Activated T-helper 2 cell treated with anti-CD3 and anti-CD28 coated beads, Interferon-gamma antibody, Interleukin-2, Interleukin-4, amounts not matched to agents 10 μg/mL and 5 μg/mL and 100 μg/mL, durations not matched to agents 14 hours and 24 hours and 36 hours (primary cell): ENCODE measurements at regions not wholly inside any gene's neighbourhood (a gene's known extent, or its start where the extent isn't known, plus 50 kb on each side); places are given as distances from the start of the nearest gene placed in this dataset.
"Not testable (repeated sequence)": the region's sequence is repeated elsewhere in the genome, so short reads cannot be mapped to it uniquely, and the experiment has no call there.

Experiments used
- DNase-seq: peaks from one replicate; pipeline ENCODE4 v3.0.0; 2021; ENCODE audit warnings: low spot score
- H3K27ac Mint-ChIP-seq: one replicate; pipeline ENCODE4 v1.8.0; 2021; ENCODE audit warnings: mixed read lengths
- H3K27me3 Mint-ChIP-seq: one replicate; pipeline ENCODE4 v1.8.0; 2021; ENCODE audit warnings: low read depth, mixed read lengths
- H3K36me3 Mint-ChIP-seq: one replicate; pipeline ENCODE4 v1.8.0; 2021; ENCODE audit warnings: low read depth, mixed read lengths
- H3K4me1 Mint-ChIP-seq: one replicate; pipeline ENCODE4 v1.8.0; 2021; ENCODE audit warnings: low read depth, mixed read lengths
- H3K4me3 Mint-ChIP-seq: one replicate; pipeline ENCODE4 v1.8.0; 2021; ENCODE audit warnings: low read depth, mild to moderate bottlenecking, moderate library complexity, mixed read lengths
- H3K9me3 Mint-ChIP-seq: one replicate; pipeline ENCODE4 v1.8.0; 2021; ENCODE audit warnings: mixed read lengths
- intact Hi-C: fragments of 100-400 bp; cut with micrococcal nuclease; formaldehyde crosslinking; loops from one replicate; pipeline ENCODE4 v1.15.1; 2023

DNA sequence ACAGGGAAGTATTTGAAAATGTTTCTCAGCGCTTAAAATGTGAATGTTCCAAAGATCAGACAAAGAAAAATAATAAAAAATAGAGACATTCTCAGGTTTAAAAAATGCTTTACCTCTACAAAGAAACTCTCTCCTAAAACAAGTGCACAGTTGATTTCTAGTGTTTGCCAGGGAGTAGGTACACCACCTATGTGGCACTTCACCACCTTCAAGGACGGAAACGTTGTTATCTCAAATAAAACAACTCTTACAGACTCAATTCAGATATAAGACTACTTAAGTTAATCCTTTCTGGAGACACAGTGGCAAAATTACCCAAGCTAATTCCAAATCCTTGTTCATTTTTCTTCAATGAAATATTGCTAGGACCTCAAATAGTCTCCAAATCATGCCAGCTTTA, 286.4 kb upstream of the ISL1 start:
- Mint-ChIP-seq H3K4me1 (no peaks in the 10 kb centered on the region), H3K27ac (no peak overlapping the region), H3K9me3 (peaks cover 7% of the 10 kb centered on the region), H3K36me3 (no peaks in the 10 kb centered on the region), H3K4me3 (no peak overlapping the region), H3K27me3 (no peaks in the 10 kb centered on the region)
- DNase-seq = no peak
- intact Hi-C loops = no loop called here

DNA sequence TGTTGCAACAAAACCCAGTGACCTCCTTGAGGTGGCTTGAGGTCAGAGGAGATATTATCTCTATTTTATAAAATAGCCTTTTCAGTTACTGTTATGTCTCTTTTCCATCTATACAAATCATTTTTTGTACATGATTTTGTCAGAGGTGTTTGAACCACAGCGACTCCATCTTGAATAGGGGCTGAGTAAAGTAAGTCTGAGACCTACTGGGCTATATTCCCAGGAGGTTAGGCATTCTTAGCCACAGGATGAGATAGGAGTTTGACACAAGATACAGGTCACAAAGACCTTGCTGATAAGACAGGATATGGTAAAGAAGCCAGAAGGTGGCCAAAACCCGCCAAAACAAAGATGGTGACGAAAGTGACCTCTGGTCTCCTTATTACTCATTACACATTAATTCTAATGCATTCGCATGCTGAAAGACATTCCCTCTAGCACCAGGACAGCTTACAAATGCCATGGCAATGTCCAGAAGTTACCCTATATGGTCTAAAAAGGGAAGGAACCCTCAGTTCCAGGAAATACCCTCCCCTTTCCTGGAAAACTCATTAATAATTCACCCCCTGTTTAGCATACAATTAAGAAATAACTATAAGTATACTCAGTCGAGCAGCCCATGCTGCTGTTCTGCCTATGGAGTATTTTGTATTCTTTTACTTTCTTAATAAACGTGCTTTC, 283.9 kb upstream of the ISL1 start:
- Mint-ChIP-seq H3K27ac (no peak overlapping the region), H3K36me3 (no peaks in the 10 kb centered on the region), H3K4me1 (no peaks in the 10 kb centered on the region), H3K9me3 (peaks cover 7% of the 10 kb centered on the region), H3K27me3 (no peaks in the 10 kb centered on the region), H3K4me3 (no peak overlapping the region)
- DNase-seq = no peak
- intact Hi-C loops = no loop called here

DNA sequence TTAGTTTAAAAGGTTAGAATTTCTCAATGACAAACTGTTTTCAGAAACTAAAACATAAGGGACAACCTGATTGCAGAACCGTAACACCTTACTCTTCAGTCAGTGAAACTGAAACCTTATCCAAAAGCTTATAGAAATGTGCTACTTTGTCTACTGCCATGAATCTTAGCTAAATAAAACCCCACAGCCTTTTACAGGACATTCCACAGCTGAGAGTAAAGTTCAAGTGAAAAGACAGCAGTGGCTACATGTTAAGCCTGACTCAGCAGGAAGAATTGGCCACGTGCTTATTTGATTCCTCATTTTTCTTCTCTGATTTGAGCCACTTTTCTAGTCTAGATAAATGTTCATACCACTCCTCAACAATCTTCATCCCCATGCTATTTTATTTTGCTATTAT, 278.7 kb upstream of the ISL1 start:
- no peak for DNase-seq
- no peaks in the 10 kb centered on the region for H3K4me1 Mint-ChIP-seq
- no peak overlapping the region for H3K4me3 Mint-ChIP-seq
- H3K36me3 Mint-ChIP-seq = no peaks in the 10 kb centered on the region
- intact Hi-C loops = no loop called here
- no peaks in the 10 kb centered on the region for H3K27me3 Mint-ChIP-seq
- H3K27ac Mint-ChIP-seq = no peak overlapping the region
- H3K9me3 Mint-ChIP-seq = peaks cover 7% of the 10 kb centered on the region

DNA sequence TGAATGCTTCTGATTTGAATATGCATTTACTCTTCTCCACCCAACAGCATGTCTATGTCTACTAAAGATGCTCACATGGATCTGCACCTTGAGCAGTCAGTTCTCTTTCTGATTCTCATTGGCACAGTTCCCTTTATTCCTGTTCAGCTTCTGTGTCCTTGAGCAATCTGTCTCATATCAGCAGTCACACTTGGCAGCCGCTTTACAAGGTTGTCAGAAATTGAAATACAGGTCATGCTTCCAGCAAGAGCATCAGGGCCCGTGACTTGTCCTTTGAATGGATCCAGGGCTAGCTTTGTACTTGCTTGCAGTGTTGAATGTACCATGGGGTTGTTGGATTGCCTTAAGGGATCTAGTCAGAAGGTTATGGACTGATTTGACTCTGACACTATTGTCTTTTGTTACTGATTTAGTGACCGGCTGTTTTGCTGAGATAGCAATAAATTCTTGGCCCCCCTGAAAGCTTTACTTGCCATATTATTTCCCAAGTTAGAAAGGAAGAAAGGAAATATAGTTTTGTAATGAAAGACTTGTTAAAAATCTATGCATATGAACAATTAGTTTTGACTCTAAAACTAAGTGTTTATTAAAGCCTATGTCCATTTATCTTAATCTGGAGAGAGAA, 273.4 kb upstream of the ISL1 start:
- Mint-ChIP-seq H3K9me3 (peaks cover 5% of the 10 kb centered on the region), H3K4me1 (no peaks in the 10 kb centered on the region), H3K36me3 (no peaks in the 10 kb centered on the region), H3K27ac (no peak overlapping the region), H3K27me3 (no peaks in the 10 kb centered on the region), H3K4me3 (no peak overlapping the region)
- no peak for DNase-seq
- intact Hi-C loops = no loop called here

DNA sequence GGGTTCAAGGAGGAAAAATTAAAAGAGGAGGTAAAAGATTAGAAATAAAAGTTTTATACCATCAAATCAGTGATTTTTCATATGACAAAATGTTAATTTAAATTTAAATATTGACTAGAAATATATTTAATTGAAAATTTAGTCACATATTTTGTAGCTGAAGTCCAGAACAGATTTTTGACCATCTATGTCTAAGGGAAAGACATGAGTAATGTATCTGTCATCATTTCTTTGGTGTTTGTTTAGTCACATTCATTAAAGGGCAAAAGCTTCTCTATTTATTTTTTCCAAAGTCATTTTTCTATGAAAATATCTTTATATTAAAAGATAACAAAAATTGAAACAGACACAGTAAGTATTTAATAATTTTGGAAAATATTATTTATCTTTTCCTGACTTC, 252.0 kb upstream of the ISL1 start:
- intact Hi-C loops = no loop called here
- H3K36me3 Mint-ChIP-seq = no peaks in the 10 kb centered on the region

DNA sequence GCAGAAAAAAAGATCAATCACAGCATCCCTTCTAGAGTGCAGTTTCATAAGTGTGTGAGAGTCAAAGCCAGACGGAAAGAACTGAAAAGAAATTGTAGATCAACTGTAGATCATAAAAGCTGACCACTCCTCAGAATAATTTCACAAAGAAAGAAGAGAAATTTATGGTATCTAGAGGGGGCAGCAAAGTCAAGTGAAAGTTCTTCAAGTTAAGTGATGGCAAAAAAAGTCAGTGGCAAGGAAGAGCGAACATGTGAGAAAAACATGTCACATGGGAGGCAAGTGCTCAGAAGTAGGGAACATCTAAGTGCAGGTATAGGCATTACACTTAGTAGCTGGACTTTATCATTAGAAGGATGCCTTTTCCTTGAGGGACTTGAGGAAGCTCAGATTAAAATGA, 245.1 kb upstream of the ISL1 start:
- Mint-ChIP-seq H3K9me3 (peaks cover 24% of the 10 kb centered on the region), H3K4me3 (no peak overlapping the region), H3K27me3 (no peaks in the 10 kb centered on the region), H3K4me1 (no peaks in the 10 kb centered on the region), H3K36me3 (no peaks in the 10 kb centered on the region), H3K27ac (no peak overlapping the region)
- DNase-seq = no peak
- intact Hi-C loops = no loop called here

More for the DNA sequence above, 252.0 kb upstream of the ISL1 start:
- H3K27ac Mint-ChIP-seq = no peak overlapping the region
- peaks cover 21% of the 10 kb centered on the region for H3K9me3 Mint-ChIP-seq
- H3K4me1 Mint-ChIP-seq = no peaks in the 10 kb centered on the region
- no peak for DNase-seq
- no peak overlapping the region for H3K4me3 Mint-ChIP-seq
- H3K27me3 Mint-ChIP-seq = no peaks in the 10 kb centered on the region

DNA sequence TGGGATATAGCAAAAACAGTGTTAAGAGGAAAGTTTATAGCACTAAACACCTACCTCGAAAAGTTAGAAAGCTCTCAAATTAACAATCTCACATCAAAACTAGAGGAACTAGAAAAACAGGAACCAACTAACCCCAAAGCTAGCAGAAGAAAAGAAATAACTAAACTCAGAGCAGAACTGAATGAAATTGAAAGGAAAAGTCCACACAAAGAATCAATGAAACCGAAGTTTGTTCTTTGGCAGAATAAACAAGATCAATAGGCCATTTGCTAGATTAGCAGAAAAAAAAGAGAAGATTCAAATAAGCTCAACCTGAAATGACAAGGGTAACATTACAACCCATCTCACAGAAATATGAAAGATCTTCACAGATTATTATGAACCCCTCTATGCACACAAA, 234.8 kb upstream of the ISL1 start:
- no peak for DNase-seq
- Mint-ChIP-seq H3K4me3 (no peak overlapping the region), H3K4me1 (no peaks in the 10 kb centered on the region), H3K27ac (no peak overlapping the region), H3K36me3 (no peaks in the 10 kb centered on the region), H3K9me3 (peaks cover 47% of the 10 kb centered on the region), H3K27me3 (no peaks in the 10 kb centered on the region)
- intact Hi-C loops = no loop called here

DNA sequence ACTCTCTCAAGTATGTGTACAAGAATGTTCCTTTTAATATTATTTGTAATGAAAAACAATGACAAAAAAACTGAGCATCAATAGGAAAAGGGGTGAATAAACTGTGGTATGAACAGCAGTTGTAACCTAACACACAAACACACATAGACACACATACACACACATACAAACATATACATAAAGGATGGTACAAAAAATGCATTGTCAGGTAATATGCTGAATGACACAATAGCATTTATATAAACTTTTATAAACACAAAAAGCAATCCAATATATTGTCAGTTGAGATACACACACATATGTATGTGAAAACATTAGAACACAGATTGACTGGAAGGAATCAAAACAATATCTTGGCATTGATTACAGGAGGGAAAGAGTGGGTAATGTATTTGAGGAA, 227.0 kb upstream of the ISL1 start:
- Mint-ChIP-seq H3K27ac (no peak overlapping the region), H3K4me3 (no peak overlapping the region), H3K4me1 (no peaks in the 10 kb centered on the region), H3K9me3 (peaks cover 21% of the 10 kb centered on the region), H3K27me3 (no peaks in the 10 kb centered on the region), H3K36me3 (no peaks in the 10 kb centered on the region)
- DNase-seq = no peak
- intact Hi-C loops = no loop called here

DNA sequence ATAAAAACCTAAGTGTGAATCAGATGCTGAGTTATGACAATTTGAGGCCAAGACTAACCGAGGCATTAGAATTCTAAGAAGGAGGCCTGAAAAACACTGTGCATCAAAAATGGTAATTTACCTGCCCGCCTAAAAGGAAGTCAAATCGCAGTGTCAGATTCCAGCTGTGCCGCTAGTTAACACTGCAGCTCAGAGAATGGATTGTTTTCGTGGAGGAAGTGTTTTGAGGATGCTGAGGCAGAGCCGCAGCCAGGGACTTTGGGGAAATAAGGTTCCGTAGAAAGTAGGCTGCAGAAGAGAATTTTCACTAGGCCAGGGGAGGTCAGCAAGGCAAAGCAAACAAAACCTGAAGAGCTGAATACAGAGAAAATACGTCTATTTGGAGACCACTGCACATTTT, 226.4 kb upstream of the ISL1 start:
- H3K4me1 Mint-ChIP-seq = no peaks in the 10 kb centered on the region
- H3K9me3 Mint-ChIP-seq = peaks cover 21% of the 10 kb centered on the region
- no peak for DNase-seq
- intact Hi-C loops = no loop called here
- H3K27ac Mint-ChIP-seq = no peak overlapping the region
- H3K4me3 Mint-ChIP-seq = no peak overlapping the region
- H3K27me3 Mint-ChIP-seq = no peaks in the 10 kb centered on the region
- H3K36me3 Mint-ChIP-seq = no peaks in the 10 kb centered on the region

DNA sequence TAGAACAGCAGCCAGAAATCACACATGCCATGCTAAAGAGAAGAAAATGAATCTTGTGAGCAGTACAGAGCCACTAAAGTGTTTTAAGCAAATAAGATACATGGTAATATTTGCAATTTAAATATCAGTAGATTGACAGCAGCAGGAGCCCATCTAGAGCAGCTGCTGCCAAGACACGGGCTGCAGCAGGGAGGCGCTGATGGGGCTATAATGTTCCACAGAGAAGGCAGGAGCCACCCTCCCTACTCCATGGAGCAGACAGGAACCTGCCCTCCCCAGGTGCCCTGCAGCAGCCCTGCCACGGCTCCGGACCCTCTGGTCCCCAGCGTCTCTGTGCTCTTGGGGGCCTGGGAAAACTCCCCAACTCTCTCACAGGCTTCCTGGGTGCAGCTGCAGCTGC, 224.1 kb upstream of the ISL1 start:
- Mint-ChIP-seq H3K4me1 (no peaks in the 10 kb centered on the region), H3K27me3 (no peaks in the 10 kb centered on the region), H3K27ac (no peak overlapping the region), H3K9me3 (peaks cover 32% of the 10 kb centered on the region), H3K4me3 (no peak overlapping the region), H3K36me3 (no peaks in the 10 kb centered on the region)
- DNase-seq = no peak
- intact Hi-C loops = no loop called here

DNA sequence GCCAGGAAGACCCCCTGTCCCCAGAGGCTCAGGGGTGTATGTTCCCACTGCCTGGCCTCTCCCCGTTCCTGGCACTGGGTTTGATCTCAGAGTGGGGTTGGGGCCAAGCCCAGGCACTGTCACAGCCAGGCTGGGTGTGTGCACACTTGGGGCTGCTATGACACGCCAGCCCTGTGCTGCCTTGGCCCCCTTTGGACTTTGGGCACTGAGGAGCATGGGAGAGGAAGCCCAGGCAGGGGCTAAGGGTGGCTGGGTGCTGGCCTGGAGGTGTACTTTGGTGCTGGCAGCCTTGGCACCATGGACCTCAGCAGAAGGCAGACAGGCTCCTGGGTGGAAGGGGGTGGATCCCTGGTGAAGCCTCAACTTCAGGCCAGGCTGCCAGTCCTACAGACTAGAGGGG, 223.6 kb upstream of the ISL1 start:
- Mint-ChIP-seq H3K36me3 (no peaks in the 10 kb centered on the region), H3K27me3 (no peaks in the 10 kb centered on the region), H3K4me1 (no peaks in the 10 kb centered on the region), H3K27ac (no peak overlapping the region), H3K9me3 (peaks cover 33% of the 10 kb centered on the region), H3K4me3 (no peak overlapping the region)
- intact Hi-C loops = no loop called here
- DNase-seq = no peak

DNA sequence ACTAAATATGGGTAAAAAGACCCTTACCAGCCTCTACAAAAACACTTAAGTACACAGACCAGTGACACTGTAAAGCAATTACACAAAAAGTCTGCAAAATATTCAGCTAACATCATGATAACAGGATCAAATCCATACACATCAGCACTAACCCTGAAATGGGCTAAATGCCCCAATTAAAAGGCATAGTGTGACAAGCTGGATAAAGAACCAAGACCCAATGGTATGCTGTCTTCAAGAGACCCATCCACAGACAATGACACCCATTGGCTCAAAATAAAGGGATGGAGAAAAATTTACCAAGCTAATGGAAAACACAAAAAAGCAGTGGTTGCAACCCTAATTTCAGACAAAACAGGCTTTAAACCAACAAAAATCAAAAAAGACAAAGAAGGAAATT, 221.0 kb upstream of the ISL1 start:
- no peak overlapping the region for H3K27ac Mint-ChIP-seq
- H3K9me3 Mint-ChIP-seq = peaks cover 41% of the 10 kb centered on the region
- H3K4me1 Mint-ChIP-seq = no peaks in the 10 kb centered on the region
- no peaks in the 10 kb centered on the region for H3K36me3 Mint-ChIP-seq
- H3K4me3 Mint-ChIP-seq = no peak overlapping the region
- no peak for DNase-seq
- intact Hi-C loops = no loop called here
- no peaks in the 10 kb centered on the region for H3K27me3 Mint-ChIP-seq

DNA sequence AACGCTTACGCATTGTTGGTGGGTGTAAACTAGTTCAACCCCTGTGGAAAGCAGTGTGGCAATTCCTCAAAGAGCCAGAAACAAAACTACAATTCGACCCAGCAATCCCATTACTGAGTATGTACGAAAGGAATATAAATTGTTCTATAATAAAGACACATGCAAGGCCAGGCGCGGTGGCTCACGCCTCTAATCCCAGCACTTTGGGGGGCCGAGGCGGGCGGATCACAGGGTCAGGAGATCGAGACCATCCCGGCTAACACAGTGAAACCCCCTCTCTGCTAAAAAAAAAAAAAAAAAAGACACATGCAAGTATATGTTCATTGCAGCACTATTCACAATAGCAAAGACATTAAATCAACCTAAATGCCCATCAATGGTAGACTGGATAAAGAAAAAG, 217.6 kb upstream of the ISL1 start:
- intact Hi-C loops, H3K27me3 Mint-ChIP-seq, H3K36me3 Mint-ChIP-seq, H3K4me3 Mint-ChIP-seq, H3K27ac Mint-ChIP-seq, H3K4me1 Mint-ChIP-seq, DNase-seq: not testable (repeated sequence)
- H3K9me3 Mint-ChIP-seq = peaks cover 42% of the 10 kb centered on the region
